ENCODE measurements at regions not wholly inside any gene's neighbourhood (a gene's known extent, or its start where the extent isn't known, plus 50 kb on each side); places are given as distances from the start of the nearest gene placed in this dataset.

- TF ChIP-seq, protein P1, sequence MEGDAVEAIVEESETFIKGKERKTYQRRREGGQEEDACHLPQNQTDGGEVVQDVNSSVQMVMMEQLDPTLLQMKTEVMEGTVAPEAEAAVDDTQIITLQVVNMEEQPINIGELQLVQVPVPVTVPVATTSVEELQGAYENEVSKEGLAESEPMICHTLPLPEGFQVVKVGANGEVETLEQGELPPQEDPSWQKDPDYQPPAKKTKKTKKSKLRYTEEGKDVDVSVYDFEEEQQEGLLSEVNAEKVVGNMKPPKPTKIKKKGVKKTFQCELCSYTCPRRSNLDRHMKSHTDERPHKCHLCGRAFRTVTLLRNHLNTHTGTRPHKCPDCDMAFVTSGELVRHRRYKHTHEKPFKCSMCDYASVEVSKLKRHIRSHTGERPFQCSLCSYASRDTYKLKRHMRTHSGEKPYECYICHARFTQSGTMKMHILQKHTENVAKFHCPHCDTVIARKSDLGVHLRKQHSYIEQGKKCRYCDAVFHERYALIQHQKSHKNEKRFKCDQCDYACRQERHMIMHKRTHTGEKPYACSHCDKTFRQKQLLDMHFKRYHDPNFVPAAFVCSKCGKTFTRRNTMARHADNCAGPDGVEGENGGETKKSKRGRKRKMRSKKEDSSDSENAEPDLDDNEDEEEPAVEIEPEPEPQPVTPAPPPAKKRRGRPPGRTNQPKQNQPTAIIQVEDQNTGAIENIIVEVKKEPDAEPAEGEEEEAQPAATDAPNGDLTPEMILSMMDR (IDR thresholded peaks at IDR 0.05; ENCODE audit: low read length), result no peak
- TF ChIP-seq EZH2 (IDR thresholded peaks at IDR 0.05; ENCODE audit: borderline replicate concordance, low read length), result no peak
These were observed 114.0 kb upstream of the NAMPT start for GRCh38 chr7:106398786-106399185.
